Upper lobe of left lung (tissue), 6 donors: ENCODE measurements at regions not wholly inside any gene's neighbourhood (a gene's known extent, or its start where the extent isn't known, plus 50 kb on each side); places are given as distances from the start of the nearest gene placed in this dataset.

Source experiments
- ATAC-seq, 2 donors: fragments of 200-7000 bp; cut with Tn5 transposase; one replicate each; pipeline ENCODE4 v1.9.1; 2022; ENCODE audit warnings: mild to moderate bottlenecking in 2 of 2, moderate library complexity in 2 of 2; ENCODE audit not compliant: low FRiP score in 2 of 2
- DNase-seq, 2 donors: peaks; one replicate each; pipeline ENCODE4 v3.0.0-alpha.2; 2019 to 2020
- H3K27ac ChIP-seq, 4 donors: fragments of 200-600 bp; sonication (generic); one replicate each; pipeline ENCODE4 v1.5.1; 2016 to 2019
- H3K27me3 ChIP-seq, 4 donors: fragments of 200-600 bp; sonication (generic); one replicate each; pipeline ENCODE4 v1.5.1; 2017 to 2019
- H3K36me3 ChIP-seq, 4 donors: fragments of 200-600 bp; sonication (generic); one replicate each; pipeline ENCODE4 v1.5.1; 2016 to 2019
- H3K4me1 ChIP-seq, 4 donors: fragments of 200-600 bp; sonication (generic); one replicate each; pipeline ENCODE4 v1.5.1; 2018 to 2019
- H3K4me3 ChIP-seq, 4 donors: fragments of 200-600 bp; sonication (generic); one replicate each; pipeline ENCODE4 v1.5.1; 2017 to 2019; ENCODE audit warnings: mild to moderate bottlenecking in 2 of 4, moderate library complexity in 1 of 4
- H3K9me3 ChIP-seq, 4 donors: fragments of 200-600 bp; sonication (generic); one replicate each; pipeline ENCODE4 v1.5.1; 2018 to 2019
- CTCF ChIP-seq, 6 experiments: fragments of 450-650 bp in 4 of 6; fragments of 200-600 bp in 2 of 6; sonication (generic) in 2 of 6; IDR thresholded peaks; one replicate each; pipeline ENCODE4 v1.5.1; 2016 to 2019; ENCODE audit warnings: antibody characterized with exemption in 6 of 6
- EP300 ChIP-seq, 4 donors: sonication (generic); formaldehyde crosslinking; IDR thresholded peaks; one replicate each; pipeline ENCODE4 v1.5.1; 2017; ENCODE audit warnings: antibody characterized with exemption in 4 of 4, control low read depth in 2 of 4
- POLR2A ChIP-seq, 4 donors: fragments of 450-650 bp; IDR thresholded peaks; one replicate each; pipeline ENCODE4 v1.5.1; 2016 to 2017; ENCODE audit warnings: antibody characterized with exemption in 4 of 4, mild to moderate bottlenecking in 2 of 4
- POLR2AphosphoS5 ChIP-seq, 2 donors: sonication (generic); formaldehyde crosslinking; IDR thresholded peaks; one replicate each; pipeline ENCODE4 v1.5.1; 2017; ENCODE audit warnings: antibody characterized with exemption in 2 of 2
- WGBS, 2 donors: methylation state at CpG; one replicate each; pipeline ENCODE4 v1.1.5; 2017 to 2018; 5-methylcytosine and 5-hydroxymethylcytosine counted together
- donor health status: DM: no; HTN: no; CAD: no; lungs with moderate emphysema.
- donor health status: DM: no; HTN: yes; CAD: no; lungs with severe emphysema.

- Histone ChIP-seq H3K9me3 (no peaks in the 10 kb centered on the region), H3K27me3 (no peaks in the 10 kb centered on the region), H3K36me3 (no peaks in the 10 kb centered on the region), H3K4me1 (no peaks in the 10 kb centered on the region), H3K27ac (no peak overlapping the region), H3K4me3 (no peak overlapping the region)
- DNase-seq, result no peak
- no peak for ATAC-seq
- no peak for TF ChIP-seq POLR2AphosphoS5 (IDR thresholded peaks at IDR 0.05)
- TF ChIP-seq EP300 (IDR thresholded peaks at IDR 0.05), result no peak
- TF ChIP-seq CTCF (IDR thresholded peaks at IDR 0.05), result no peak
- no peak for TF ChIP-seq POLR2A (IDR thresholded peaks at IDR 0.05)
- WGBS, 2 donors, result 84 to 85% methylated on average over 8 of the region's 8 CpGs
Measured at GRCh38 chr20:24823176-24823784, 125.8 kb upstream of the CST7 start.

- Histone ChIP-seq H3K4me3 (no peak overlapping the region), H3K9me3 (no peaks in the 10 kb centered on the region), H3K27me3 (no peaks in the 10 kb centered on the region), H3K4me1 (no peaks in the 10 kb centered on the region), H3K36me3 (no peaks in the 10 kb centered on the region), H3K27ac (no peak overlapping the region)
- ATAC-seq, result no peak
- WGBS, 2 donors, result 89 to 96% methylated on average over 2 to 13 of the region's 13 CpGs
- no peak for DNase-seq
- TF ChIP-seq CTCF (IDR thresholded peaks at IDR 0.05) (no peak), POLR2AphosphoS5 (IDR thresholded peaks at IDR 0.05) (no peak), POLR2A (IDR thresholded peaks at IDR 0.05) (no peak), EP300 (IDR thresholded peaks at IDR 0.05) (no peak)
Measured at GRCh38 chr20:24823989-24824693, 124.9 kb upstream of the CST7 start.

- Histone ChIP-seq H3K4me3 (no peak overlapping the region), H3K27me3 (no peaks in the 10 kb centered on the region), H3K4me1 (no peaks in the 10 kb centered on the region), H3K27ac (no peak overlapping the region), H3K9me3 (no peaks in the 10 kb centered on the region), H3K36me3 (no peaks in the 10 kb centered on the region)
- DNase-seq, result no peak
- 88 to 93% methylated on average over 6 of the region's 6 CpGs for WGBS, 2 donors
- ATAC-seq, result no peak
- TF ChIP-seq POLR2A (IDR thresholded peaks at IDR 0.05) (no peak), CTCF (IDR thresholded peaks at IDR 0.05) (no peak), EP300 (IDR thresholded peaks at IDR 0.05) (no peak), POLR2AphosphoS5 (IDR thresholded peaks at IDR 0.05) (no peak)
Measured at GRCh38 chr20:24825591-24825990, 123.5 kb upstream of the CST7 start.

GRCh38 chr20:24827603-24828295, 121.3 kb upstream of the CST7 start:
- H3K4me1 ChIP-seq, result no peaks in the 10 kb centered on the region
- no peak overlapping the region for H3K27ac ChIP-seq
- no peak for TF ChIP-seq EP300 (IDR thresholded peaks at IDR 0.05)
- no peak for TF ChIP-seq POLR2AphosphoS5 (IDR thresholded peaks at IDR 0.05)
- no peak for TF ChIP-seq CTCF (IDR thresholded peaks at IDR 0.05)
- H3K4me3 ChIP-seq, result no peak overlapping the region
- H3K36me3 ChIP-seq, result no peaks in the 10 kb centered on the region
- no peaks in the 10 kb centered on the region for H3K27me3 ChIP-seq
- no peaks in the 10 kb centered on the region for H3K9me3 ChIP-seq
- WGBS, 2 donors, result 88 to 93% methylated on average over 6 of the region's 6 CpGs
- ATAC-seq (no peak), DNase-seq (no peak)
